ENCODE measurements at regions not wholly inside any gene's neighbourhood (a gene's known extent, or its start where the extent isn't known, plus 50 kb on each side); places are given as distances from the start of the nearest gene placed in this dataset.

DNA sequence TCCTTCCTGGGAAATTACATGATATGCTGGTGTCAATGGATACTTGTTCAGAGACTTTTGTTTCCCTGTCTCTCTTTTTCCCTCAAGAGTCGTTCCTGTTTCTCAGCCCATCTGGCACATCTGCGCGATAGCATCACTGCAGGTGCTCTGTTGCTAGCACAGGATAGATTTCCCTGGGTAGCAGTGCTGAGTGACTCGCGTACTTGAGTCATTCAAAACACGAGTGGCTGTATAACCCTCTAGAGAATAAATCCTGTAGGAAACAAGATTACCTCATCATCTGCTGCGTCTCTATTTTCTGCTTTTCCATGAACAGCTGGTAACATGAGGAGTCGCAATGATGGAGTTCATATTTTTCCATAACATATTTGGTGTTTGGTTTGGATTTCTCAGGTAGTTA lies 452.0 kb upstream of the FZD8 start:
- no peak overlapping the region for H3K27ac ChIP-seq
- TF ChIP-seq, protein P1, sequence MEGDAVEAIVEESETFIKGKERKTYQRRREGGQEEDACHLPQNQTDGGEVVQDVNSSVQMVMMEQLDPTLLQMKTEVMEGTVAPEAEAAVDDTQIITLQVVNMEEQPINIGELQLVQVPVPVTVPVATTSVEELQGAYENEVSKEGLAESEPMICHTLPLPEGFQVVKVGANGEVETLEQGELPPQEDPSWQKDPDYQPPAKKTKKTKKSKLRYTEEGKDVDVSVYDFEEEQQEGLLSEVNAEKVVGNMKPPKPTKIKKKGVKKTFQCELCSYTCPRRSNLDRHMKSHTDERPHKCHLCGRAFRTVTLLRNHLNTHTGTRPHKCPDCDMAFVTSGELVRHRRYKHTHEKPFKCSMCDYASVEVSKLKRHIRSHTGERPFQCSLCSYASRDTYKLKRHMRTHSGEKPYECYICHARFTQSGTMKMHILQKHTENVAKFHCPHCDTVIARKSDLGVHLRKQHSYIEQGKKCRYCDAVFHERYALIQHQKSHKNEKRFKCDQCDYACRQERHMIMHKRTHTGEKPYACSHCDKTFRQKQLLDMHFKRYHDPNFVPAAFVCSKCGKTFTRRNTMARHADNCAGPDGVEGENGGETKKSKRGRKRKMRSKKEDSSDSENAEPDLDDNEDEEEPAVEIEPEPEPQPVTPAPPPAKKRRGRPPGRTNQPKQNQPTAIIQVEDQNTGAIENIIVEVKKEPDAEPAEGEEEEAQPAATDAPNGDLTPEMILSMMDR (conservative IDR thresholded peaks at IDR 0.05) = no peak

DNA sequence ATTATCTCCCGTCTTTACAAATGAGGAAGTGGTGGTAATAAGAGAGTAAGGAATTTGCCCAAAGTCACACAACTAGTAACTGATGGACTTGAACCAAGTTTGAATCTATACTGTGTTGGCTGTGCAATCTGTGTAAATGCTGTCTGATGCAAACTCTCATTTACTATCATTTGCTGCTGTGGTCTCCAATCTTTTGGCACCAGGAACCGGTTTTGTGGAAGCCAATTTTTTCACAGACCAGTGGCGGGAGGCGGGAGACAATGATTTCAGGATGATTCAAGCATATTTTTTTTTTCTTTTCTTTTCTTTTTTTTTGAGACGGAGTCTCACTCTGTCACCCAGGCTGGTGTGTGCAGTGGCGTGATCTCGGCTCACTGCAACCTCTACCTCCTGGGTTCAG lies 450.0 kb upstream of the FZD8 start:
- TF ChIP-seq, protein P1 (conservative IDR thresholded peaks at IDR 0.05) = no peak
- no peak for TF ChIP-seq ZFX (IDR thresholded peaks at IDR 0.05)
- H3K27ac ChIP-seq = no peak overlapping the region

DNA sequence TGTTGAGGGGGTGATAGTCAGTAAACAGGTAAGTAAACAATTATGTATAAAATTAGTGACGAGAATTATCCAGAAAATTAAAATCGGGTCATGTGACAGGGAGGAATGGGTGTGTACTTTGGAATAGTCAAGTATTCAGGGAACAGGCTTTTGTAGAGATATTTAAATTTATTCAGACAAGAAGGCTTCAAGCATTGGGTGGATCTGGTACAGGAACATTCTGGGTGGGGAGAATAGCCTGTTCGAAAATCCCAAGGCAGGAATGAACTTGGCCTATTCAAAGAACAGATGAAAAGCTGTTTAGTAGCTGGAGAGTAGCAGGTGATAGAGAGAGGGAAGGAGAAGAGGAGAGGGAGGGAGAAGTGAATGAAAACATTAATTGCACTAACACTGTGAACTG lies 448.9 kb upstream of the FZD8 start:
- TF ChIP-seq, protein P1 (conservative IDR thresholded peaks at IDR 0.05) = no peak
- no peak for TF ChIP-seq ZFX (IDR thresholded peaks at IDR 0.05)
- H3K27ac ChIP-seq = no peak overlapping the region

DNA sequence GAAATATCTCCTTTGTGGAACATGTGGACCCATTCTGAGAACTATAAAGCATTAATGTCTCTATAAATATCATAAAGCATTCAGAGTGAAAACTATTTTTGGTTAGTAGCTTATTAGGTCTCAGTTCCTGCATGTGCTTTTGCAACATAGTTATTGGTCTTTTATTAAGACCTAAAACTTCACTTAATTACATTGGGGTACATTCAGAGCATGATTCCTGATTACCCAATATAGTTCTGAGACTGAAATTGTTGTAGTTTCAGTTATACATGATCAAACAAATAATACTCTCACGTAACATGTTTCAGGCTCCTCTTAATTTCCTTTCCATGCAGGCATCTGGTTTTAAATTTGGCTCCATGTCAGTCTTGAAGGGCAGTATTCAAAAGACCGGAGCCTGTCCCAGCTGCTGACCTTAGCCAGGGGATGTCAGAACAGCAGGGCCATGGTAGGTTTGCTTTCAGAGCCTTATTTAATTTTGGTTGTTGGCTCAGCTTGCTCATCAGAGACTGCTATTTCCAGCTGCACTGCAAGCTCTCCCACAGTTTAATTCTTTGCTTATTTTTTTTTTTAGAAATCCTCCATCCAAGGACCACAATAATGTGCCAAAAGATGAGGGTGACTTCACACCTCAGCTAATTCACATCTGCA lies 447.8 kb upstream of the FZD8 start:
- TF ChIP-seq, protein P1 (conservative IDR thresholded peaks at IDR 0.05) = no peak
- H3K27ac ChIP-seq = no peak overlapping the region

DNA sequence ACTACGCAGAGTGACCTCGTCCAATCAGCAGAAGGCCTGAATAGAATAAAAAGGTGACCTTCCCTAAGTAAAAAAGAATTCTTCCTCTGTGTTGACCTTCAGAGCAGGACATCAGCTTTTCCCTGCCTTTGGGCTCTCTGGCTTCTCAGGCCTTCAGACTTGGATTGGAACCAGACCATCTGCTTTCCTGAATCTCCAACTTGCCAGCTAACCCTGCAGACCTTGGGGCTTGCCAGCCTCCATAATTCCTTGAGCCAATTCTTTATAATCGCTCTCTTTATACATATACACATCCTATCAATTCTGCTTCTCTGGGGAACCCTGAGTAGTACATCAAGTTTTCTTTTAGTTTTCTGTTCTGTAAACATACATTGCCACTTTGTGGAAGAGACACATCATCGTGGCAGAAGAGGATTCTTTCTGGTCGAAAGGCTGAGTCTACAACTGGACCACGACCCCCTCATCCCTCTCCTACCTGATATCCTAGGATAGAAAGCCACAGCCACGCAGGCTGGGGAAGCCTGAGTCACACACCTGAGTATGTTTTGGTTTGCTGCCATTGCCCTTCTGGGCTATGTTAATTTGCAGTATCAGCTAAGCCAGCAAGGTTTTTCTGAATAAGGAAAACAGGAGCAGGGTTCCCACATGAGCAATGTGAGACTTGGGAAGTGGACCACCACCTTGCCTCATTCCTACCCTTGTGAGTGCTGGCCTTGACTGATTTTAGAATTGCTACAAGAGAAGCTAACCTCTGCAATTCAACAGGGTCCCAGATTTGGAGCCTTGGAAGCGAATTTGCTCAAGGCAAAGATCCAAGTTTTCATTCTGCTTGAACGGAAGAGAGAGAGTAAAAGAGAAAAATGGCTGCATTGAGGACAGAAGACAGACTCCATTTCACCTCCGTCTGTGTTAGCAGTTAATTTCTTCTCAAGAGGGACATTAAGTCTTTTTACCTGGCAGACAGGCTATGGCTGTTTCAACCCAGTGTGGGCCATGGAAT lies 445.2 kb upstream of the FZD8 start:
- H3K27ac ChIP-seq = no peak overlapping the region

DNA sequence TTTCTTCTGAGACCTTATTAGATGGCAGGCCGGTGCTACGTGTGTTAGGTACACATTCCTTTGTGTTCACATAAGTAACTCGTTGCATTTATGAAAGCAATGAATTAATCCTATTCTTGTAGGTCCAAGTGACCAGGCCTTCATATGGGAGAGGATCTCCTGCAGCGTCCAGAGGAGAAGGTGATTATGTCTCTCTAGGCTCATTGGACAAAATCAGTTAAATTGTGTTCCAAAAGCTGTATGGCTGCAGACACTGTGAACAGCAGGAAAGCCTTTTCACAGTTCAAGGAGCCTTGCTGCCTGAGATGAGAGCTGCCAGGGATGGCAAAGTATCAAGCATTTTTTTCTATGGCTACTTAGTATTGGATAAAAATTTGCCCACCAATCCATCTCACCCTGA lies 433.1 kb upstream of the FZD8 start:
- H3K27ac ChIP-seq = no peak overlapping the region
- TF ChIP-seq, protein P1 (conservative IDR thresholded peaks at IDR 0.05) = no peak
- TF ChIP-seq ZFX (IDR thresholded peaks at IDR 0.05) = no peak

More for the DNA sequence above, 445.2 kb upstream of the FZD8 start:
- no peak for TF ChIP-seq ZFX (IDR thresholded peaks at IDR 0.05)
- TF ChIP-seq, protein P1 (conservative IDR thresholded peaks at IDR 0.05) = no peak

DNA sequence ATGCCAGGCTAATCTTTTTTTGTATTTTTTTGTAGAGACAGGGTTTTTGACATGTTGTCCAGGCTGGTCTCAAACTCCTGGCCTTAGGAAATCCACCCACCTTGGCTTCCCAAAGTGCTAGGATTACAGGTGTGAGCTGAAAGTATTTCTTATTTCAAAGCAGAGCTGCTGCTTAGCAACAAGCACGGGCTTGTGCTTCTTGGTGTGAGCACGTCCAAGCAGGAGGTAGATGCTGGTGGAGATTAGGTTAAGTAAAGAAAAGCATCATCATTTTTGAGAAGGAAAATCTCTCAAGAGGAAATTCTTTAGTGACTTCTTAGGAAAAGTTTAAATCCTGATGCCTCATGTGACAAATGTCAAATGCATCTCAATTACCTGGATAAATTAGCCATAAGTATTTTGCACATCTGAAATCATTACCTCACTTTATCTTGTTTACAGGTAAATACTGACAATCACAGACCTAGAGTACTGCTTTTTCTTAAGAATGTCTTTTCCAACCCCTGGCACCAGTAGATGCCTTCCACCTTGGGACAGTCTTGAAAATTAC lies 431.8 kb upstream of the FZD8 start:
- no peak for TF ChIP-seq ZFX (IDR thresholded peaks at IDR 0.05)
- TF ChIP-seq, protein P1 (conservative IDR thresholded peaks at IDR 0.05) = no peak
- no peak overlapping the region for H3K27ac ChIP-seq

Measured in C4-2B (cell line).